ENCODE measurements at regions not wholly inside any gene's neighbourhood (a gene's known extent, or its start where the extent isn't known, plus 50 kb on each side); places are given as distances from the start of the nearest gene placed in this dataset.
"Not testable (repeated sequence)": the region's sequence is repeated elsewhere in the genome, so short reads cannot be mapped to it uniquely, and the experiment has no call there.

- no peak overlapping the region for H3K4me3 ChIP-seq (ENCODE audit: low read length)
- no peaks in the 10 kb centered on the region for H3K27me3 ChIP-seq (ENCODE audit: low read depth, low read length)
- H2AFZ ChIP-seq (ENCODE audit: low read depth, low read length) = no peak overlapping the region
- no peak overlapping the region for H3K9ac ChIP-seq (ENCODE audit: low read length)
- no peaks in the 10 kb centered on the region for H3K4me1 ChIP-seq (ENCODE audit: low read length)
- H4K20me1 ChIP-seq (ENCODE audit: insufficient read depth, low read length) = no peaks in the 10 kb centered on the region
- H3K27ac ChIP-seq (ENCODE audit: low read length) = no peak overlapping the region
- TF ChIP-seq EZH2phosphoT487 (IDR thresholded peaks at IDR 0.05; ENCODE audit: low read depth) (no peak), CTCF (IDR thresholded peaks at IDR 0.05; ENCODE audit: low read depth, low read length) (no peak)
- H3K4me2 ChIP-seq (ENCODE audit: low read length) = no peak overlapping the region
- no peaks in the 10 kb centered on the region for H3K9me3 ChIP-seq (ENCODE audit: insufficient read depth, low read length)
- no peaks in the 10 kb centered on the region for H3K79me2 ChIP-seq (ENCODE audit: low read length)
- no peaks in the 10 kb centered on the region for H3K36me3 ChIP-seq (replicated peaks; ENCODE audit: low read depth, low read length)
Observed at GRCh38 chr11:87600938-87601337, 563.2 kb downstream of the TMEM135 start.

- Histone ChIP-seq H2AFZ (ENCODE audit: low read depth, low read length) (no peak overlapping the region), H3K27ac (ENCODE audit: low read length) (no peak overlapping the region), H3K27me3 (ENCODE audit: low read depth, low read length) (no peaks in the 10 kb centered on the region), H3K4me1 (ENCODE audit: low read length) (no peaks in the 10 kb centered on the region), H3K4me3 (ENCODE audit: low read length) (no peak overlapping the region), H3K79me2 (ENCODE audit: low read length) (no peaks in the 10 kb centered on the region), H3K4me2 (ENCODE audit: low read length) (no peak overlapping the region), H3K9ac (ENCODE audit: low read length) (no peak overlapping the region), H4K20me1 (ENCODE audit: insufficient read depth, low read length) (no peaks in the 10 kb centered on the region), H3K9me3 (ENCODE audit: insufficient read depth, low read length) (no peaks in the 10 kb centered on the region), H3K36me3 (replicated peaks; ENCODE audit: low read depth, low read length) (no peaks in the 10 kb centered on the region)
- TF ChIP-seq EZH2phosphoT487 (IDR thresholded peaks at IDR 0.05; ENCODE audit: low read depth) (no peak), CTCF (IDR thresholded peaks at IDR 0.05; ENCODE audit: low read depth, low read length) (no peak)
Observed at GRCh38 chr11:87597725-87598124, 560.0 kb downstream of the TMEM135 start.

GRCh38 chr11:87596176-87596575, 558.4 kb downstream of the TMEM135 start:
- Histone ChIP-seq H3K4me1 (ENCODE audit: low read length) (no peaks in the 10 kb centered on the region), H2AFZ (ENCODE audit: low read depth, low read length) (no peak overlapping the region), H3K4me3 (ENCODE audit: low read length) (no peak overlapping the region), H3K27me3 (ENCODE audit: low read depth, low read length) (no peaks in the 10 kb centered on the region), H3K9me3 (ENCODE audit: insufficient read depth, low read length) (no peaks in the 10 kb centered on the region), H3K36me3 (replicated peaks; ENCODE audit: low read depth, low read length) (no peaks in the 10 kb centered on the region), H3K4me2 (ENCODE audit: low read length) (no peak overlapping the region), H3K9ac (ENCODE audit: low read length) (no peak overlapping the region), H4K20me1 (ENCODE audit: insufficient read depth, low read length) (no peaks in the 10 kb centered on the region), H3K79me2 (ENCODE audit: low read length) (no peaks in the 10 kb centered on the region), H3K27ac (ENCODE audit: low read length) (no peak overlapping the region)
- TF ChIP-seq CTCF (IDR thresholded peaks at IDR 0.05; ENCODE audit: low read depth, low read length) = no peak

GRCh38 chr11:87589082-87589481, 551.3 kb downstream of the TMEM135 start:
- peaks cover 2% of the 10 kb centered on the region for H3K36me3 ChIP-seq (replicated peaks; ENCODE audit: low read depth, low read length)
- no peaks in the 10 kb centered on the region for H3K79me2 ChIP-seq (ENCODE audit: low read length)
- no peaks in the 10 kb centered on the region for H4K20me1 ChIP-seq (ENCODE audit: insufficient read depth, low read length)
- no peak overlapping the region for H3K4me2 ChIP-seq (ENCODE audit: low read length)
- H3K27me3 ChIP-seq (ENCODE audit: low read depth, low read length) = no peaks in the 10 kb centered on the region
- no peak overlapping the region for H3K27ac ChIP-seq (ENCODE audit: low read length)
- H3K4me1 ChIP-seq (ENCODE audit: low read length) = no peaks in the 10 kb centered on the region
- TF ChIP-seq CTCF (IDR thresholded peaks at IDR 0.05; ENCODE audit: low read depth, low read length) (no peak), EZH2phosphoT487 (IDR thresholded peaks at IDR 0.05; ENCODE audit: low read depth) (no peak)
- H3K4me3 ChIP-seq (ENCODE audit: low read length) = no peak overlapping the region
- H2AFZ ChIP-seq (ENCODE audit: low read depth, low read length) = no peak overlapping the region
- H3K9ac ChIP-seq (ENCODE audit: low read length) = no peak overlapping the region
- H3K9me3 ChIP-seq (ENCODE audit: insufficient read depth, low read length) = no peaks in the 10 kb centered on the region

GRCh38 chr11:87585613-87586012, 547.9 kb downstream of the TMEM135 start:
- H3K4me1 ChIP-seq (ENCODE audit: low read length); H3K9ac ChIP-seq (ENCODE audit: low read length); H3K36me3 ChIP-seq (replicated peaks; ENCODE audit: low read depth, low read length); H3K4me2 ChIP-seq (ENCODE audit: low read length); H3K9me3 ChIP-seq (ENCODE audit: insufficient read depth, low read length); H2AFZ ChIP-seq (ENCODE audit: low read depth, low read length); H3K27me3 ChIP-seq (ENCODE audit: low read depth, low read length); H4K20me1 ChIP-seq (ENCODE audit: insufficient read depth, low read length); H3K27ac ChIP-seq (ENCODE audit: low read length); H3K79me2 ChIP-seq (ENCODE audit: low read length); H3K4me3 ChIP-seq (ENCODE audit: low read length): not testable (repeated sequence)
